ENCODE measurements at regions not wholly inside any gene's neighbourhood (a gene's known extent, or its start where the extent isn't known, plus 50 kb on each side); places are given as distances from the start of the nearest gene placed in this dataset.

GRCh38 chr6:105794239-105794638 is 291.9 kb upstream of the PRDM1 start:
- Histone ChIP-seq H3K36me3 (ENCODE audit: low read depth) (no peaks in the 10 kb centered on the region), H3K4me3 (no peak overlapping the region), H3K4me1 (ENCODE audit: low read depth) (peaks cover 15% of the 10 kb centered on the region), H3K9me3 (no peaks in the 10 kb centered on the region)
- ATAC-seq, result peak; percentile 79
- TF ChIP-seq, protein P1, sequence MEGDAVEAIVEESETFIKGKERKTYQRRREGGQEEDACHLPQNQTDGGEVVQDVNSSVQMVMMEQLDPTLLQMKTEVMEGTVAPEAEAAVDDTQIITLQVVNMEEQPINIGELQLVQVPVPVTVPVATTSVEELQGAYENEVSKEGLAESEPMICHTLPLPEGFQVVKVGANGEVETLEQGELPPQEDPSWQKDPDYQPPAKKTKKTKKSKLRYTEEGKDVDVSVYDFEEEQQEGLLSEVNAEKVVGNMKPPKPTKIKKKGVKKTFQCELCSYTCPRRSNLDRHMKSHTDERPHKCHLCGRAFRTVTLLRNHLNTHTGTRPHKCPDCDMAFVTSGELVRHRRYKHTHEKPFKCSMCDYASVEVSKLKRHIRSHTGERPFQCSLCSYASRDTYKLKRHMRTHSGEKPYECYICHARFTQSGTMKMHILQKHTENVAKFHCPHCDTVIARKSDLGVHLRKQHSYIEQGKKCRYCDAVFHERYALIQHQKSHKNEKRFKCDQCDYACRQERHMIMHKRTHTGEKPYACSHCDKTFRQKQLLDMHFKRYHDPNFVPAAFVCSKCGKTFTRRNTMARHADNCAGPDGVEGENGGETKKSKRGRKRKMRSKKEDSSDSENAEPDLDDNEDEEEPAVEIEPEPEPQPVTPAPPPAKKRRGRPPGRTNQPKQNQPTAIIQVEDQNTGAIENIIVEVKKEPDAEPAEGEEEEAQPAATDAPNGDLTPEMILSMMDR (IDR thresholded peaks at IDR 0.05), result no peak
- DNase-seq, result peak; percentile 61 to 67 (median 62)
- intact Hi-C loops (cut with DNase I, micrococcal nuclease), result no loop called here

DNA sequence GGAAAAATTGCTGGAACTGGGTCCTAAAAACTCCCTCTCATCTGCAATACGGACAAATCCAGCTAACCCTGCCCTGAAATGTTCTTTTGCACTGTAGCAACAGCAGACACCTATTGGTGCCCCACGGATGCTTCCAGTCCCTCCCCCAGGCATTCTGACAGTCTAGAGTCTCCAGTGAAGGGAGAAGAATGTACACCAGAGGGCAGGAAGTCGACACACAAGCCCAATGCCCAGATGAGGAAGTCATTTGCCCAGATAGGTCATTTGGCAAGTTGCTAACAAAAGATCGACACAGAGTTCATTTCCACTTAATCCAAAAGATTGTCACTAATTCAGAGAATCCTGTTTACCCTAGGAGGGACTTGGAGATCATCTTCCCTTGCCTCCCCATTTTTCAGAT is 293.0 kb upstream of the PRDM1 start:
- Histone ChIP-seq H3K9me3 (no peaks in the 10 kb centered on the region), H3K4me3 (no peak overlapping the region), H3K36me3 (ENCODE audit: low read depth) (no peaks in the 10 kb centered on the region), H3K4me1 (ENCODE audit: low read depth) (peaks cover 15% of the 10 kb centered on the region)
- intact Hi-C loops (cut with DNase I, micrococcal nuclease), result no loop called here
- DNase-seq (peak in 1 of 3 donors; percentile 19), ATAC-seq (peak; percentile 56)
- TF ChIP-seq, protein P1 (IDR thresholded peaks at IDR 0.05), result no peak

GRCh38 chr6:105791583-105792318 is 294.4 kb upstream of the PRDM1 start:
- DNase-seq, result no peak
- ATAC-seq, result no peak

GRCh38 chr6:105791179-105791578 is 295.0 kb upstream of the PRDM1 start:
- intact Hi-C loops (cut with DNase I, micrococcal nuclease), result no loop called here
- Histone ChIP-seq H3K36me3 (ENCODE audit: low read depth) (no peaks in the 10 kb centered on the region), H3K4me1 (ENCODE audit: low read depth) (peaks cover 6% of the 10 kb centered on the region), H3K4me3 (no peak overlapping the region), H3K9me3 (no peaks in the 10 kb centered on the region)
- DNase-seq, result no peak
- no peak for ATAC-seq
- TF ChIP-seq, protein P1 (IDR thresholded peaks at IDR 0.05), result no peak

More at GRCh38 chr6:105791583-105792318, 294.4 kb upstream of the PRDM1 start:
- Histone ChIP-seq H3K4me1 (ENCODE audit: low read depth) (peaks cover 7% of the 10 kb centered on the region), H3K9me3 (no peaks in the 10 kb centered on the region), H3K4me3 (no peak overlapping the region), H3K36me3 (ENCODE audit: low read depth) (no peaks in the 10 kb centered on the region)
- TF ChIP-seq, protein P1 (IDR thresholded peaks at IDR 0.05), result no peak
- intact Hi-C loops (cut with DNase I, micrococcal nuclease), result no loop called here

DNA sequence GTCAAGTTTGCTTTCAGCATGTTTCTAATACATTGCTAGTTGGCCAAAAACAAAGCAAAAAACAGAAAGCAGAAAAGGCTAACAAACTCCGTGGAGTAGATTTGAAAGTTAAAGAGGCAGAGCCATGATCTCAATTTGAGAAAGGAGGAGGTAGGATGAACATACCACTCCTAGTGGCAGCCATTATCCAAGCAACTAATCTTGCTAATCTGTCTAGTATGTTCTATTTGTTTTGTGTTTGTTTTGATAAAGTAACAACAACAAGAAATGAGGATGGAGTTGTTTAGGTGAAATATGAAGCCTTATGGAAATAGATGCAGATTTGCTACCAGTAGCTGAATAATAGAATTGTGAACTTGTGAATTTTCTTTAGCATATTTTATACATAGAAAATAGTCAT is 295.5 kb upstream of the PRDM1 start:
- intact Hi-C loops (cut with DNase I, micrococcal nuclease), result no loop called here
- Histone ChIP-seq H3K9me3 (no peaks in the 10 kb centered on the region), H3K4me1 (ENCODE audit: low read depth) (peaks cover 6% of the 10 kb centered on the region), H3K4me3 (no peak overlapping the region), H3K36me3 (ENCODE audit: low read depth) (no peaks in the 10 kb centered on the region)
- no peak for DNase-seq
- TF ChIP-seq, protein P1 (IDR thresholded peaks at IDR 0.05), result no peak
- no peak for ATAC-seq

All from mucosa of descending colon (tissue), 3 donors.